ENCODE measurements at regions not wholly inside any gene's neighbourhood (a gene's known extent, or its start where the extent isn't known, plus 50 kb on each side); places are given as distances from the start of the nearest gene placed in this dataset.

DNA sequence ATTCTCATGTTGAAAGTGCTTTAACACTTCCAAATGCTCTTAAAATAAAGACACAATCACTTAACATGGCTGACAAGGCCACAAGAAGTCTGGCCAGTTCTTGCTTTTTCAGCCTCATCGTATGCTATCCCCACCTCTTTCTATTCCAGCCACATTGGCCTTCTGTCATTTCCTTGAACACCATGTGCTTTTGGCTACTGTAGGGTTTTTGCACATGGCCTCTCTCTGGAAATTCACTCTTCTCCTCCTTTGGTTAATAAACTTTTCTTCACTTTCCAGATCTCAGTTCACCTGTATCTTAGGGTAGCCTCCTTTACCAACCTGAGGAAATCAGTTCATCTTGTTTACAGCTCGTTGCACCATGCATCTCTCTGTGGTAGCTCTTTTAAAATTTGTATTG is 450.5 kb upstream of the MEX3C start:
- H2AFZ ChIP-seq, result no peak overlapping the region
- no peaks in the 10 kb centered on the region for H3K36me3 ChIP-seq (ENCODE audit: control insufficient read depth, insufficient read depth, low read length)
- no peak overlapping the region for H3K9ac ChIP-seq
- TF ChIP-seq, protein P1, sequence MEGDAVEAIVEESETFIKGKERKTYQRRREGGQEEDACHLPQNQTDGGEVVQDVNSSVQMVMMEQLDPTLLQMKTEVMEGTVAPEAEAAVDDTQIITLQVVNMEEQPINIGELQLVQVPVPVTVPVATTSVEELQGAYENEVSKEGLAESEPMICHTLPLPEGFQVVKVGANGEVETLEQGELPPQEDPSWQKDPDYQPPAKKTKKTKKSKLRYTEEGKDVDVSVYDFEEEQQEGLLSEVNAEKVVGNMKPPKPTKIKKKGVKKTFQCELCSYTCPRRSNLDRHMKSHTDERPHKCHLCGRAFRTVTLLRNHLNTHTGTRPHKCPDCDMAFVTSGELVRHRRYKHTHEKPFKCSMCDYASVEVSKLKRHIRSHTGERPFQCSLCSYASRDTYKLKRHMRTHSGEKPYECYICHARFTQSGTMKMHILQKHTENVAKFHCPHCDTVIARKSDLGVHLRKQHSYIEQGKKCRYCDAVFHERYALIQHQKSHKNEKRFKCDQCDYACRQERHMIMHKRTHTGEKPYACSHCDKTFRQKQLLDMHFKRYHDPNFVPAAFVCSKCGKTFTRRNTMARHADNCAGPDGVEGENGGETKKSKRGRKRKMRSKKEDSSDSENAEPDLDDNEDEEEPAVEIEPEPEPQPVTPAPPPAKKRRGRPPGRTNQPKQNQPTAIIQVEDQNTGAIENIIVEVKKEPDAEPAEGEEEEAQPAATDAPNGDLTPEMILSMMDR (IDR thresholded peaks at IDR 0.05), result no peak
- no peaks in the 10 kb centered on the region for H3K27me3 ChIP-seq (ENCODE audit: control insufficient read depth, insufficient read depth, low read length)
- no peaks in the 10 kb centered on the region for H3K9me3 ChIP-seq (ENCODE audit: control insufficient read depth, low read length)
- H3K4me1 ChIP-seq, result no peaks in the 10 kb centered on the region
- H3K79me2 ChIP-seq, result no peaks in the 10 kb centered on the region
- H3K27ac ChIP-seq, result no peak overlapping the region
- H3K4me2 ChIP-seq (ENCODE audit: low read length), result no peak overlapping the region
- H3K4me3 ChIP-seq (ENCODE audit: low read depth, low read length), result no peak overlapping the region

DNA sequence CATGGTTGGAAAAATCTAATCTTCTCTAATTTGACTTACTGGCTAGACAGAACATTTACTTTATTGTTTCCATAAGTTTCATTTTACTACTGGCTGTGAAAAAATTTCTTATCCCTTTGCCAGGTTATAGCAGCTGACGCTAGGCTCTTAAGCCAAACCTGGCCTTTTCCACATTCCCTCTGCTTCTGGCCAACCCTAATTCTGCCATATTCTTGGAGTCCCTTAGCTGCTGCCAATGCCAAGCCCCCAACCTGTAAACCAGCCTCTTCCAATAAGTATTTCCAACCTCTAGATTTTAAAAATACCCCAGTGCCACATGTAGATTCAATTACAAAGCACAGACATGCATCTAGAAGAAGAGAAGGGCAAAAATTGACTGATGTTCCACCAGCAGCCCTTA is 452.3 kb upstream of the MEX3C start:
- no peaks in the 10 kb centered on the region for H3K79me2 ChIP-seq
- no peaks in the 10 kb centered on the region for H3K27me3 ChIP-seq (ENCODE audit: control insufficient read depth, insufficient read depth, low read length)
- H3K4me1 ChIP-seq, result no peaks in the 10 kb centered on the region
- H3K9ac ChIP-seq, result no peak overlapping the region
- H3K4me3 ChIP-seq (ENCODE audit: low read depth, low read length), result no peak overlapping the region
- H3K9me3 ChIP-seq (ENCODE audit: control insufficient read depth, low read length), result no peaks in the 10 kb centered on the region
- H2AFZ ChIP-seq, result no peak overlapping the region
- no peak overlapping the region for H3K27ac ChIP-seq
- no peaks in the 10 kb centered on the region for H3K36me3 ChIP-seq (ENCODE audit: control insufficient read depth, insufficient read depth, low read length)
- H3K4me2 ChIP-seq (ENCODE audit: low read length), result no peak overlapping the region
- TF ChIP-seq, protein P1 (IDR thresholded peaks at IDR 0.05), result no peak

DNA sequence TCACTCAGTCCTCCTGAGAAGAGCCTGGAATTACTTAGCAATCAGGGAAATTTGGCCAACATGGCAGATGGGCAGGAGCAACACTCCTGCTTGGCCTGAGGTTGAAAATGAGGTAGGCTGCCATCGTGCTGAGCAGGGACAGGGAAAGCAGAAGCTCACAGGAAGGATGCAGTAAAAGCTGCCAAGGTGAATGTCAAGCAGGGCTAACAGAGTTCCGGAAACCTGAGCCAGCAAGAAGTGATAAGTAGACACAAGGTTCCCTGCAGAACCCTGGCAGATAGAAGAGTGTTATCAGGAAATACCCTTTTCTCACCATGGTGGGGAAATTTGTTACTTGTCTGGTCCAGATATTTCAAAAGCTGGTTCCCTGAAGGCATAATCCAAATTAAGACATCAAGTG is 454.3 kb upstream of the MEX3C start:
- Histone ChIP-seq H3K27me3 (ENCODE audit: control insufficient read depth, insufficient read depth, low read length) (no peaks in the 10 kb centered on the region), H3K36me3 (ENCODE audit: control insufficient read depth, insufficient read depth, low read length) (no peaks in the 10 kb centered on the region), H3K9me3 (ENCODE audit: control insufficient read depth, low read length) (no peaks in the 10 kb centered on the region), H3K4me1 (no peaks in the 10 kb centered on the region), H2AFZ (no peak overlapping the region), H3K4me3 (ENCODE audit: low read depth, low read length) (no peak overlapping the region), H3K4me2 (ENCODE audit: low read length) (no peak overlapping the region), H3K79me2 (no peaks in the 10 kb centered on the region), H3K9ac (no peak overlapping the region), H3K27ac (no peak overlapping the region)
- TF ChIP-seq, protein P1 (IDR thresholded peaks at IDR 0.05), result no peak

DNA sequence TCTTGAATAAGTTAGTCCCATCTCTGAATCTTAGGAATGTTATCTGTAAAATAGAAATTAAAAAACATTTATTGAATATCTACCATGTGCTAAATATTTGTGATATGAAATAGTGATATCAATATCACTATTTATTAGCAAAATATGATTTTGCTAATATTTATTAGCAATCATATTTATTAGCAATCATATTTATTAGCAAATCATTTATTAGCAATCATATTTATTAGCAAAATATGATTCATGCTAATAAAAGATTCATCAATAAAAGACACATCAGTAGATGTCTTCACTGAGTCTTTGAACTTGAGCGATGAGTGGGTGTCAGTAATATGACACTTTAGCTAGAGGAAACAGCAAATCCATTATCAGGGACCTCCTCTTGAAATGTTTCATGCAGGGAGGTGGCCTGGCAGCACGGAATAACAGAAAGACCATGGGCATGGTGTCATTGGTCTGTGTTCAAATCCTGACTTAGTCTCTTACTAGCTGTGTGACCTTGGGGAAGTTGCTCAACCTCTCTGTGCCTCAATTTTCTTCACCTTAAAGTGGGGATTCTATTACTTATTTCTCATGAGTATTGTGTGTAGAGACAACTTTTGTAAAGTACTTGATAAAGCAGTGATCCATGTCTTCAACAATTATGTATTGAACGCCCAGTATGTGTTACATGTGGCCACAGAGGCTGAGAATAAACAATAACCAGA is 456.2 kb upstream of the MEX3C start:
- Histone ChIP-seq H3K4me2 (ENCODE audit: low read length) (no peak overlapping the region), H3K27me3 (ENCODE audit: control insufficient read depth, insufficient read depth, low read length) (no peaks in the 10 kb centered on the region), H3K36me3 (ENCODE audit: control insufficient read depth, insufficient read depth, low read length) (no peaks in the 10 kb centered on the region), H3K4me1 (no peaks in the 10 kb centered on the region), H3K9me3 (ENCODE audit: control insufficient read depth, low read length) (no peaks in the 10 kb centered on the region), H3K27ac (no peak overlapping the region), H3K4me3 (ENCODE audit: low read depth, low read length) (no peak overlapping the region), H3K79me2 (no peaks in the 10 kb centered on the region), H3K9ac (no peak overlapping the region), H2AFZ (no peak overlapping the region)
- TF ChIP-seq, protein P1 (IDR thresholded peaks at IDR 0.05), result no peak

Measured in parathyroid adenoma (tissue), 2 donors.